Activated naive CD8-positive, alpha-beta T cell treated with anti-CD3 and anti-CD28 coated beads, Interleukin-2, amount 10 ng/mL, durations not matched to agents 7 days and 5 days (primary cell): ENCODE measurements at regions not wholly inside any gene's neighbourhood (a gene's known extent, or its start where the extent isn't known, plus 50 kb on each side); places are given as distances from the start of the nearest gene placed in this dataset.

Source experiments
- ATAC-seq: fragments of 150-1000 bp; cut with Tn5 transposase; one replicate; pipeline ENCODE4 v1.10.0; 2021; ENCODE audit warnings: low read depth, moderate library complexity
- POLR2A ChIA-PET: fragments of 350-600 bp; sonication (Branson Sonifier 250); formaldehyde crosslinking; loops from one replicate; lab custom pipeline; 2021; ENCODE audit warnings: antibody characterized with exemption; lab: Charles Lee
- DNase-seq: peaks from one replicate; pipeline ENCODE4 v3.0.0; 2021
- H3K27ac Mint-ChIP-seq: one replicate; pipeline ENCODE4 v1.8.0; 2022; ENCODE audit warnings: mild to moderate bottlenecking, mixed read lengths
- H3K27me3 Mint-ChIP-seq: one replicate; pipeline ENCODE4 v1.8.0; 2022; ENCODE audit warnings: mild to moderate bottlenecking, moderate library complexity, mixed read lengths
- H3K36me3 Mint-ChIP-seq: one replicate; pipeline ENCODE4 v1.8.0; 2021; ENCODE audit warnings: mild to moderate bottlenecking, mixed read lengths
- H3K4me1 Mint-ChIP-seq: one replicate; pipeline ENCODE4 v1.8.0; 2021; ENCODE audit warnings: mixed read lengths
- H3K4me3 Mint-ChIP-seq: one replicate; pipeline ENCODE4 v1.8.0; 2022; ENCODE audit warnings: mild to moderate bottlenecking, moderate library complexity, mixed read lengths
- H3K9me3 Mint-ChIP-seq: one replicate; pipeline ENCODE4 v1.8.0; 2021; ENCODE audit warnings: mixed read lengths

DNA sequence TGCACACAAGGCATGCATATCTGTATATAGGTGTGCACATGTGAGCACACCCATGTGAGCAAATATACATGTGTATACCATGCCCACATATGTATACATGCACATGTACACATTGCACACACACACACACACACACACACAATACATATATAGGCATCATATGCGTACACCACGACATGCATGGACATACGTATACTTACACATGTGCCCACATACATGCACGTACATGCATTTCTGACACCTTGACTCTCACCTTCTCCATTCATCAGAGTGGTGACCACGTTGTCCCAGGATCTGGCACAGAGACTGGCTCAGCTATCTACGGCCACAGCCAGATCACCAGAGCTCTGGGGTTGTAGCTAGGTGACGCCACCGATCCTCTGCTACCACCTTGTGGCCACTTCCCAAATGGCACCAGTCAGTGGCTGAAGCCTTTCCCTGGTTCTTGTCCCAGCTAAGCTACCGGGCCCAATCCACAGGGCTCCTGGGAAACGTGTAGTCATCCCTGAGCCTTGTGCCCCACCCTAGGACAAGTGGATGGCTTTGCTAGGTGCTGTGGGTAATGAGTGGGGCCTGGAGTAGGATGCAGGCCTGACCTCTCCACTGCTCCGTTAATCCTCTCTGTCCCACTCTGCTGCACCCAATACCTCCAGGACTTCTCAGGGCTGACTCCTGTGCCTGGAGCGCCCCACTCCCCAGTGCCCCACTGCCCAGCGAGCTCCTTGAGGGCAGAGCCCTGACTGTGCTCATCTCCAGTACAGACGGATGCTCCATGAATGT, 194.4 kb downstream of the RGS3 start:
- peak; percentile 82 for ATAC-seq
- peaks cover 8% of the 10 kb centered on the region for H3K4me1 Mint-ChIP-seq
- no peaks in the 10 kb centered on the region for H3K9me3 Mint-ChIP-seq
- peak overlapping the region; percentile 29 for H3K4me3 Mint-ChIP-seq
- no peaks in the 10 kb centered on the region for H3K36me3 Mint-ChIP-seq
- peak; percentile 81 for DNase-seq
- POLR2A ChIA-PET, result interaction anchor here (0.9 to 1.1 kb wide), 2 partner anchors 66 to 257 kb away, joined by 3 read pairs; partner anchors contain the start of gene ALAD
- no peak overlapping the region for H3K27ac Mint-ChIP-seq
- H3K27me3 Mint-ChIP-seq, result peaks cover 26% of the 10 kb centered on the region

GRCh38 chr9:113658545-113658895, 195.0 kb downstream of the RGS3 start:
- no peaks in the 10 kb centered on the region for H3K36me3 Mint-ChIP-seq
- H3K9me3 Mint-ChIP-seq, result no peaks in the 10 kb centered on the region
- H3K4me1 Mint-ChIP-seq, result peaks cover 8% of the 10 kb centered on the region
- DNase-seq (no peak), ATAC-seq (no peak)
- POLR2A ChIA-PET, result interaction anchor here (0.9 to 1.1 kb wide), 2 partner anchors 67 to 257 kb away, joined by 3 read pairs; partner anchors contain the start of gene ALAD
- H3K27me3 Mint-ChIP-seq, result peaks cover 26% of the 10 kb centered on the region
- H3K4me3 Mint-ChIP-seq, result no peak overlapping the region
- no peak overlapping the region for H3K27ac Mint-ChIP-seq

GRCh38 chr9:113659039-113659438, 195.5 kb downstream of the RGS3 start:
- no peak for ATAC-seq
- Mint-ChIP-seq H3K9me3 (no peaks in the 10 kb centered on the region), H3K36me3 (no peaks in the 10 kb centered on the region), H3K4me1 (peaks cover 8% of the 10 kb centered on the region), H3K4me3 (no peak overlapping the region), H3K27ac (no peak overlapping the region), H3K27me3 (peaks cover 26% of the 10 kb centered on the region)
- DNase-seq, result no peak
- POLR2A ChIA-PET, result no interaction called here

DNA sequence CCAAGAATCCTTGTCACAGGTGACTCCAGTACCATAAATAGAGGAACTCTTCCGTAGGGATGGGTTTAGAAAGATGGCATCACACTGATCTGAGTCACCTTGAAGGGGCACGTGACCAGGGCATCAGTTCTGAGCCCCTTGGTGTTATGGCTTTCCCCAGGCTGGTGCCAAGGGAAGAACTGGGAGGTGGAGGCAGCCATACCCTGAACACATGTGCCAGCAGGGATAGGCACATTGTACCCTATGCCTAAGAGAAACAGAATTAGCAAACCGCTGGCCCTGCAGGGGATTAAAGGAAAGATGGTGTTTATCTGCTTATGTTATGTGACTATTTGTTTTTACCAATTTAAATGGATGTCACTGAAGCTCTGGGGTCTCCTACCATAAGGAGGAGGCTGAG, 196.2 kb downstream of the RGS3 start:
- Mint-ChIP-seq H3K36me3 (no peaks in the 10 kb centered on the region), H3K27ac (no peak overlapping the region), H3K4me3 (no peak overlapping the region), H3K4me1 (peaks cover 8% of the 10 kb centered on the region), H3K27me3 (peaks cover 26% of the 10 kb centered on the region), H3K9me3 (no peaks in the 10 kb centered on the region)
- POLR2A ChIA-PET, result no interaction called here
- DNase-seq (no peak), ATAC-seq (no peak)

DNA sequence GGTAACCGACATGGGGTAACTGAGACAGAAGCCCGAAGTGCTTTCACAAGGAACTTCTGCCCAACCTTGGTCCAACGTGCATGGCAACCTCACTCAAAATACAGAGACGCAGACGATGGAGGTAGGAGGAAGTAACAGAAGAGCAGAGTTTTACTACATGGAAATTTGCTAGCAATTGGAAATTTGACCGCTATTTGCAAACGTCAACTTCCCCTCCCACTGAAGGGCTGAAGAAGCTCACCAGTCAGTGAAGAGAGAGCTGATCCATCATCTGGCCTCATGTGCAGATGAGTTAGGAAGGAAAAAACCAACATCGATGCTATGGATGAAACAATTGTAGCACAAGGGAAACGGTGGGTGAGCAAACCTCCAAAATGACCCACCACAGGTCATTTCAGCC, 196.7 kb downstream of the RGS3 start:
- no peak for ATAC-seq
- peaks cover 26% of the 10 kb centered on the region for H3K27me3 Mint-ChIP-seq
- no peak overlapping the region for H3K27ac Mint-ChIP-seq
- no peak for DNase-seq
- peaks cover 6% of the 10 kb centered on the region for H3K4me1 Mint-ChIP-seq
- POLR2A ChIA-PET, result no interaction called here
- H3K36me3 Mint-ChIP-seq, result no peaks in the 10 kb centered on the region
- H3K9me3 Mint-ChIP-seq, result no peaks in the 10 kb centered on the region
- no peak overlapping the region for H3K4me3 Mint-ChIP-seq

GRCh38 chr9:113661074-113661473, 197.5 kb downstream of the RGS3 start:
- H3K36me3 Mint-ChIP-seq, result no peaks in the 10 kb centered on the region
- peaks cover 2% of the 10 kb centered on the region for H3K4me1 Mint-ChIP-seq
- ATAC-seq, result no peak
- no peak overlapping the region for H3K27ac Mint-ChIP-seq
- H3K9me3 Mint-ChIP-seq, result no peaks in the 10 kb centered on the region
- DNase-seq, result no peak
- peaks cover 26% of the 10 kb centered on the region for H3K27me3 Mint-ChIP-seq
- H3K4me3 Mint-ChIP-seq, result no peak overlapping the region
- POLR2A ChIA-PET, result no interaction called here

GRCh38 chr9:113664181-113664875, 200.8 kb downstream of the RGS3 start:
- POLR2A ChIA-PET, result no interaction called here
- peaks cover 25% of the 10 kb centered on the region for H3K27me3 Mint-ChIP-seq
- no peaks in the 10 kb centered on the region for H3K9me3 Mint-ChIP-seq
- H3K4me1 Mint-ChIP-seq, result peaks cover 1% of the 10 kb centered on the region
- H3K36me3 Mint-ChIP-seq, result no peaks in the 10 kb centered on the region
- H3K27ac Mint-ChIP-seq, result no peak overlapping the region
- H3K4me3 Mint-ChIP-seq, result no peak overlapping the region
- DNase-seq (no peak), ATAC-seq (no peak)

- Mint-ChIP-seq H3K36me3 (no peaks in the 10 kb centered on the region), H3K27ac (no peak overlapping the region), H3K4me3 (no peak overlapping the region), H3K9me3 (no peaks in the 10 kb centered on the region), H3K4me1 (peaks cover 7% of the 10 kb centered on the region), H3K27me3 (peaks cover 20% of the 10 kb centered on the region)
- POLR2A ChIA-PET, result no interaction called here
- ATAC-seq (no peak), DNase-seq (no peak)
Observed at GRCh38 chr9:113665064-113665463, 201.5 kb downstream of the RGS3 start.

- DNase-seq, result no peak
- Mint-ChIP-seq H3K4me1 (peaks cover 9% of the 10 kb centered on the region), H3K4me3 (no peak overlapping the region), H3K36me3 (no peaks in the 10 kb centered on the region), H3K27me3 (peaks cover 15% of the 10 kb centered on the region), H3K9me3 (no peaks in the 10 kb centered on the region), H3K27ac (no peak overlapping the region)
- ATAC-seq, result no peak
- POLR2A ChIA-PET, result no interaction called here
Observed at GRCh38 chr9:113665756-113666155, 202.2 kb downstream of the RGS3 start.

- H3K9me3 Mint-ChIP-seq, result no peaks in the 10 kb centered on the region
- DNase-seq (no peak), ATAC-seq (no peak)
- POLR2A ChIA-PET, result no interaction called here
- peaks cover 10% of the 10 kb centered on the region for H3K27me3 Mint-ChIP-seq
- no peak overlapping the region for H3K4me3 Mint-ChIP-seq
- H3K36me3 Mint-ChIP-seq, result no peaks in the 10 kb centered on the region
- H3K27ac Mint-ChIP-seq, result no peak overlapping the region
- peaks cover 10% of the 10 kb centered on the region for H3K4me1 Mint-ChIP-seq
Observed at GRCh38 chr9:113668061-113668460, 204.5 kb downstream of the RGS3 start.

- POLR2A ChIA-PET, result interaction anchor here (0.5 kb wide), 1 partner anchor 210 kb away, joined by 3 read pairs; no protein-coding TSS in a partner anchor
- ATAC-seq (no peak), DNase-seq (no peak)
- H3K36me3 Mint-ChIP-seq, result no peaks in the 10 kb centered on the region
- H3K27ac Mint-ChIP-seq, result no peak overlapping the region
- H3K27me3 Mint-ChIP-seq, result peaks cover 16% of the 10 kb centered on the region
- H3K4me3 Mint-ChIP-seq, result no peak overlapping the region
- peaks cover 10% of the 10 kb centered on the region for H3K4me1 Mint-ChIP-seq
- H3K9me3 Mint-ChIP-seq, result no peaks in the 10 kb centered on the region
Observed at GRCh38 chr9:113669522-113670115, 206.1 kb downstream of the RGS3 start.

DNA sequence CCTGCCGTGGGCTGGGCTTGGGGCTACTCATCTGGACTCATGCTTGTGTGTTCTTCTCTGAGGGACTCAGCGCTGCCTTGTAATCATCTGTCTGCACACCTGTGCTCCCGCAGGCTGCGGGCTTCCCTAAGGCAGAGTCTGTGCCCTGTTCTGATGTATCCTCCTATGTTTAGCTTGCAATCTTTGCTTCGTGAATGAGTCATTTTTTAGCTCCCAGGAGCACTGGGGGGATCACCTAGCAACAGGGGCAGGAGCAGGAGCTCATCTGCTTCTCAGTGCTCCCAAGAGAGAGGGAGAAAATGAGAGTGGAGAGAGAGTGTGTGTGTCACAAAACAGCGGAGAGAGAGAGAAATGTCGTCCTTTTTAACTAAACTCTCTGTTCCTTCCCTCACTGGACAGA, 202.4 kb upstream of the ZNF618 start:
- POLR2A ChIA-PET, result no interaction called here
- Mint-ChIP-seq H3K27me3 (peaks cover 30% of the 10 kb centered on the region), H3K27ac (no peak overlapping the region), H3K36me3 (no peaks in the 10 kb centered on the region), H3K9me3 (no peaks in the 10 kb centered on the region), H3K4me1 (peaks cover 13% of the 10 kb centered on the region), H3K4me3 (no peak overlapping the region)
- no peak for DNase-seq
- ATAC-seq, result no peak

GRCh38 chr9:113674436-113674835, 201.7 kb upstream of the ZNF618 start:
- POLR2A ChIA-PET, result interaction anchor here (0.7 kb wide), 1 partner anchor 383 kb away, joined by 3 read pairs; no protein-coding TSS in a partner anchor
- ATAC-seq (no peak), DNase-seq (no peak)
- H3K4me3 Mint-ChIP-seq, result no peak overlapping the region
- no peaks in the 10 kb centered on the region for H3K36me3 Mint-ChIP-seq
- H3K9me3 Mint-ChIP-seq, result no peaks in the 10 kb centered on the region
- H3K4me1 Mint-ChIP-seq, result peaks cover 10% of the 10 kb centered on the region
- peaks cover 32% of the 10 kb centered on the region for H3K27me3 Mint-ChIP-seq
- no peak overlapping the region for H3K27ac Mint-ChIP-seq
